Peyer's patch (tissue), 4 donors: ENCODE measurements at regions not wholly inside any gene's neighbourhood (a gene's known extent, or its start where the extent isn't known, plus 50 kb on each side); places are given as distances from the start of the nearest gene placed in this dataset.
"Not testable (repeated sequence)": the region's sequence is repeated elsewhere in the genome, so short reads cannot be mapped to it uniquely, and the experiment has no call there.

Experiments
- DNase-seq, 3 donors: peaks; one replicate each; pipeline ENCODE4 v3.0.0-alpha.2; 2017 to 2019
- H3K27ac ChIP-seq, 4 donors: fragments of 200-600 bp; sonication (generic); one replicate each; pipeline ENCODE4 v1.5.1; 2016 to 2019
- H3K27me3 ChIP-seq, 2 donors: fragments of 200-600 bp; sonication (generic); one replicate each; pipeline ENCODE4 v1.5.1; 2019
- H3K36me3 ChIP-seq, 3 donors: fragments of 200-600 bp; sonication (generic); one replicate each; pipeline ENCODE4 v1.5.1; 2016 to 2019
- H3K4me1 ChIP-seq, 4 donors: fragments of 200-600 bp; sonication (generic); one replicate each; pipeline ENCODE4 v1.5.1; 2016 to 2019
- H3K4me3 ChIP-seq, 4 donors: fragments of 200-600 bp; sonication (generic); 1 replicate in 3 of 4; 2 replicates in 1 of 4; pipeline ENCODE4 v1.5.1; 2016 to 2019; ENCODE audit warnings: mild to moderate bottlenecking in 1 of 4
- H3K9me3 ChIP-seq, 4 donors: fragments of 200-600 bp; sonication (generic); one replicate each; pipeline ENCODE4 v1.5.1; 2016 to 2019; ENCODE audit warnings: mild to moderate bottlenecking in 1 of 4
- CTCF ChIP-seq, 6 experiments: fragments of 450-650 bp in 4 of 6; fragments of 200-600 bp in 2 of 6; sonication (generic) in 1 of 6; IDR thresholded peaks; one replicate each; pipeline ENCODE4 v1.5.1; 2017 to 2019; ENCODE audit warnings: antibody characterized with exemption in 6 of 6, mild to moderate bottlenecking in 3 of 6, moderate library complexity in 1 of 6
- POLR2A ChIP-seq, 2 donors: fragments of 450-650 bp; IDR thresholded peaks; one replicate each; pipeline ENCODE4 v1.5.1; 2017; ENCODE audit warnings: antibody characterized with exemption in 2 of 2, mild to moderate bottlenecking in 2 of 2, moderate library complexity in 2 of 2

GRCh38 chr3:143901105-143901504 lies 52.8 kb upstream of the SLC9A9 start:
- Histone ChIP-seq H3K4me3 (no peak overlapping the region), H3K4me1 (no peaks in the 10 kb centered on the region), H3K9me3 (no peaks in the 10 kb centered on the region), H3K27me3 (no peaks in the 10 kb centered on the region), H3K27ac (no peak overlapping the region), H3K36me3 (no peaks in the 10 kb centered on the region)
- no peak for TF ChIP-seq POLR2A (IDR thresholded peaks at IDR 0.05)
- no peak for DNase-seq

GRCh38 chr3:143902210-143902609 lies 53.9 kb upstream of the SLC9A9 start:
- no peak for DNase-seq
- H3K27me3 ChIP-seq = no peaks in the 10 kb centered on the region
- no peaks in the 10 kb centered on the region for H3K4me1 ChIP-seq
- TF ChIP-seq CTCF (IDR thresholded peaks at IDR 0.05) = no peak
- TF ChIP-seq POLR2A (IDR thresholded peaks at IDR 0.05) = no peak
- H3K9me3 ChIP-seq = no peaks in the 10 kb centered on the region
- no peak overlapping the region for H3K4me3 ChIP-seq
- H3K36me3 ChIP-seq = no peaks in the 10 kb centered on the region
- no peak overlapping the region for H3K27ac ChIP-seq

- no peaks in the 10 kb centered on the region for H3K27me3 ChIP-seq
- no peak for TF ChIP-seq CTCF (IDR thresholded peaks at IDR 0.05)
- no peak for TF ChIP-seq POLR2A (IDR thresholded peaks at IDR 0.05)
- H3K4me1 ChIP-seq = no peaks in the 10 kb centered on the region
- no peak for DNase-seq
- H3K9me3 ChIP-seq = no peaks in the 10 kb centered on the region
- no peak overlapping the region for H3K4me3 ChIP-seq
- H3K36me3 ChIP-seq = no peaks in the 10 kb centered on the region
- no peak overlapping the region for H3K27ac ChIP-seq
Measured at GRCh38 chr3:143910756-143911155, 60.9 kb upstream of the DIPK2A start.

- no peak for DNase-seq
- Histone ChIP-seq H3K4me1 (no peaks in the 10 kb centered on the region), H3K9me3 (no peaks in the 10 kb centered on the region), H3K36me3 (no peaks in the 10 kb centered on the region), H3K4me3 (no peak overlapping the region), H3K27me3 (no peaks in the 10 kb centered on the region), H3K27ac (no peak overlapping the region)
- no peak for TF ChIP-seq POLR2A (IDR thresholded peaks at IDR 0.05)
- no peak for TF ChIP-seq CTCF (IDR thresholded peaks at IDR 0.05)
Measured at GRCh38 chr3:143914257-143914656, 57.4 kb upstream of the DIPK2A start.

- Histone ChIP-seq H3K27ac (no peak overlapping the region), H3K9me3 (no peaks in the 10 kb centered on the region), H3K27me3 (no peaks in the 10 kb centered on the region), H3K36me3 (no peaks in the 10 kb centered on the region), H3K4me1 (no peaks in the 10 kb centered on the region), H3K4me3 (no peak overlapping the region)
- TF ChIP-seq POLR2A (IDR thresholded peaks at IDR 0.05) = no peak
- TF ChIP-seq CTCF (IDR thresholded peaks at IDR 0.05) = no peak
- DNase-seq = no peak
Measured at GRCh38 chr3:143918848-143919247, 52.8 kb upstream of the DIPK2A start.

- not testable (repeated sequence) for H3K27me3 ChIP-seq, H3K36me3 ChIP-seq, H3K4me3 ChIP-seq, H3K4me1 ChIP-seq, DNase-seq, H3K9me3 ChIP-seq
- H3K27ac ChIP-seq = peak overlapping the region in 1 of 4 donors; percentile 11
Measured at GRCh38 chr3:143921176-143921575, 50.4 kb upstream of the DIPK2A start.
